ENCODE measurements at regions not wholly inside any gene's neighbourhood (a gene's known extent, or its start where the extent isn't known, plus 50 kb on each side); places are given as distances from the start of the nearest gene placed in this dataset.
"Not testable (repeated sequence)": the region's sequence is repeated elsewhere in the genome, so short reads cannot be mapped to it uniquely, and the experiment has no call there.

GRCh38 chr10:18868919-18869318, 179.7 kb upstream of the MALRD1 start:
- no peak for DNase-seq (ENCODE audit: low read depth in 2 of 2)

DNA sequence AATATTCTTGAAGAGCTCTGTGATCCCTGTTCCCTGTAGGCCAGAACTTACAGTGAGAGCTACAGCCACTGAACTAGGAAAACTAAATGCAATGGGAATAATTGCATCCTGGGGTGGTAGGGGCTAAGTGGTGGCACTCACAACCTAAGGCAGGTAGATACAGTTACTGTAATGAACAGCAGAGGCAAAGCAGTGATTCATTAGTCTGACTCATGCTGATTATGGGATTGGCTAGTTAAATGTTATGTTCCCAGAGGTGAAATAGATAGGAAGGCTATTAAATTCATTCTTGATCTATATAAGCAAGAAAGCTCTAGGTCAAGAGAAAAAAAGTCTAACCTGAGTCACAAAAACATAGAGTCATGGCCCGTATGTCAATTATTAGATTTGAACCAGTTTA, 173.1 kb upstream of the MALRD1 start:
- DNase-seq (ENCODE audit: low read depth in 2 of 2), result no peak

DNA sequence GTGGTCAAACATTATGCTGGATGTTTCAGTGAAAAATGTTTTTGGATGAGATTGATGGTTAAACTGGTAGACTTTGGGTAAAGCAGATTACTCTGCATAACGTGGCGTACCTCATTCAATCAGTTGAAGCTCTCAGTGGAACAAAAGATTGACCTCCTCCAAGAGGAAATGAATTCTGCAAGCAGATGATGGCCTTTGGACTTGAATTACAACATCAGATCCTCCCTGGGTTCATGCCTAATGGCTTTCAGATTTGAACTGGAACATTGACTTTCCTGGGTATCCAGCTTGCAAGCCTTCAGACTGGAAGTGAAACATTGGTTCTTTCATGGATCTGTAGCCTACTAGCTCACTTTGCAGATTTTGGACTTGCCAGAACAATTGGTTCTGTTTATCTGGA, 169.3 kb upstream of the MALRD1 start:
- DNase-seq (ENCODE audit: low read depth in 2 of 2), result no peak

DNA sequence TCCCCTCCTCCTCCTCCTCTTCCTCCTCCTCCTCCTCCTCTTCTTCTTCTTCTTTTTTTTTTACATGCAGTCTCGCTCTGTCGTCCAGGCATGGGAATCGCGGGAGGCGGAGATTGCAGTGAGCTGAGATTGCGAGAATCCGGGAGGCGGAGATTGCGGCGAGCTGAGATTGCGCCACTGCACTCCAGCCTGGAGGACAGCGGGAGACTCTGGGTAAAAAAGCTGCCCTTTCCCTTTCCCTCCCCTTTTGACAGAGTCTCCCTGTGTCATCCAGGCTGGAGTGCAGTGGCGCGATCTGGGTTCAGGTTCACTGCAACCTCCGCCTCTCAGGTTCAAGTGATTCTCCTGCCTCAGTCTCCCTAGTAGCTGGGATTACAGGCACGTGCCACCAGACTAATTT, 168.1 kb upstream of the MALRD1 start:
- DNase-seq (ENCODE audit: low read depth in 2 of 2), result no peak

DNA sequence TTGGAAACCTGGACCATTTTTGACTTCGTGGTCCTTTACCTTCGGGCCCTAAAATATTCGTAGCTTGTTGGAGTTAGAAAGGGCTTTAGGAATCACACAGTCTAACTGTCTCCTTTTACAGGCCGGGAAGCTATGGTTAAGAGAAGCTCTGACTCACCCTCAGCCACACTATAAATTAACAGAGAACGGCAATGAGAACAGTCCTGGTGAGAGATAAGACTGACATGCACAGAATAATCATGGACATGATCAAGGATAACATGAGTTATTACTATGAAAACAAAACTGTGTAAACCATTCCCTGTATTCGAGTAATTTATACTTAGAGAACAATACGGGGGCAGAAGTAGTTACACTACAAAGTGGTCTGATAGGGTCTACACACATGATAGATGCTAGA, 162.5 kb upstream of the MALRD1 start:
- no peak for DNase-seq (ENCODE audit: low read depth in 2 of 2)

GRCh38 chr10:18906636-18907035, 142.0 kb upstream of the MALRD1 start:
- DNase-seq (ENCODE audit: low read depth in 2 of 2), result no peak

- not testable (repeated sequence) for DNase-seq (ENCODE audit: low read depth in 2 of 2)
Measured at GRCh38 chr10:18917431-18917830, 131.2 kb upstream of the MALRD1 start.

DNA sequence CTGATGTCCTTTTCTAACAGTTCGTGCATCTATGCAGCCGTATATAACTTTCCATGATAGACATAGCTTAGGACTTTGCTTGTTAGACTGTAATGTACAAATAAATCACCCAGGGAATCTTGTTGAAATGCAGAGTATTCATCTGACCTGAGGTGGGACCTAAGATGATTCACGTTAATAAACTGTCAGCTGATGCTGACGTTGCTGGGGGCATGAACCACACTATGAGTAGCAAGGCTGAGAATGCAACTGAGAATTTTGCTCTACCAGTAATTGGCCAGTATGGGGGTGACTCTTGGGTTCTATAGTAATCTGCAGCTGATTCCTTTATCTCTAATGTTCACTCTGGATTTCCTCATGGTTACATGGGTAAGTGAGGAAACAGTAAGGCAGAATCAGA, 130.1 kb upstream of the MALRD1 start:
- no peak for DNase-seq (ENCODE audit: low read depth in 2 of 2)

GRCh38 chr10:18949391-18949790, 99.2 kb upstream of the MALRD1 start:
- DNase-seq (ENCODE audit: low read depth in 2 of 2), result no peak

- not testable (repeated sequence) for DNase-seq (ENCODE audit: low read depth in 2 of 2)
Measured at GRCh38 chr10:18951072-18951823, 97.4 kb upstream of the MALRD1 start.

DNA sequence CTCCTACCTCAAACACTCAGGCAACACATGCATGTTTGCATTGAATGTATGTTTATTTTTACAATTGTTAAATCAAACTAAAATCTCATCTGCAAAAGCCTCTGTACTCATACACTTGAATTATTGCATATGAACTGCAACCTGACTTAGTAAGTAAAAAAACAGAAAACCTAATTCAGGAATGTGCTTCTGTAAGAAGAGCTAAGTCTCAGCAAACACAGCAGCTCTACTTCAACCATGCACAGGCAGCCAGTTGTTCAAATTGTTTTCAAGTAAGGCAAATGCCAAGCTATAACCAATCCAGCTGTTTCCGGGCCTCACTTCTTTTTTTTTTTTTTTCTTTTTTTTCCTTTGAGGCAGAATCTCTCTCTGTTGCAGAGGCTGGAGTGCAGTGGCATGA, 93.5 kb upstream of the MALRD1 start:
- no peak for DNase-seq (ENCODE audit: low read depth in 2 of 2)

- no peak for DNase-seq (ENCODE audit: low read depth in 2 of 2)
Measured at GRCh38 chr10:18959369-18959768, 89.2 kb upstream of the MALRD1 start.

GRCh38 chr10:18960466-18961079, 88.0 kb upstream of the MALRD1 start:
- DNase-seq (ENCODE audit: low read depth in 2 of 2), result no peak

DNA sequence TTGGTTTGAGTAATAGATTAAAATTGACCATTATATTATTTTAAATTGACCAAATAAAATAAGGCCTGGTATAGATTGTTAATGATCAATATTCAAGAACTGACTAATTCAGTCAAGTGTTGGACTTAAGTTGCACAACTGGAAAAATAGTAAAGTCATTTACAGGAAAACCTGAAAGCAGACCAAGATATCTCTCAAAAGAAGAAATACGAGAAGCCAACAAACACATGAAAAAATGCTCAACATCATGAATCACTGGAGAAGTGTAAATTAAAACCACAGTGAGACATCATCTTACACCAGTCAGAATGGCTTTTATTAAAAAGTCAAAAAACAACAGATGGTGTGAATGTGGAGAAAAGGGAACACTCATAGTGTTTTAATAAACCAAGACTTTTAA, 80.4 kb upstream of the MALRD1 start:
- DNase-seq (ENCODE audit: low read depth in 2 of 2), result no peak

GRCh38 chr10:18976696-18977251, 71.8 kb upstream of the MALRD1 start:
- DNase-seq (ENCODE audit: low read depth in 2 of 2), result no peak

DNA sequence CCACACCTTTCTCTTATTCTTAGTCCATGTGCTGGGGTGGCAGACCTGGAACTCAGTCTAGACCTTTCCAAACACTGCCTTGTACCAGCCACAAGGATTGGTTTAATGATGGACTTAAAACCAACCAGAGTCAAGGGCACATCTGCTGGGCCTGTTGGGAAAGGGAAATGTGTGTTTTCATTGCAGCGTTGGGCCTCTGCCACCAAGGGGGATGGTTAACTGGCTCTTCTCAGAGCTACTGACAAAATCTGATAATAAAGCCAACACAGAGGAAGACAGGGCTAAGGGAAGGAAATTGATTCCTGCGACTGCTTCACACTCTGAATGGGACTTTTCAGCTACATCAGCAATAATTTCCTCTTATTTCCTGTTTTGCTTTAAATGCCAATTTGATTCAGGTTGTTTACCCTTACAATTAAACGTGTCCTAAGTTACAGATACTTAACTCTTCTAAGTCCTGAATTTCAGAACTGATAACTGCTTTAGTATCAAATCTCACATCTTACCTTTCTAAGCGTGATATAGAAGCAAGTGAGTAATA, 68.4 kb upstream of the MALRD1 start:
- DNase-seq (ENCODE audit: low read depth in 2 of 2), result no peak

GRCh38 chr10:18984531-18984930, 64.1 kb upstream of the MALRD1 start:
- DNase-seq (ENCODE audit: low read depth in 2 of 2), result no peak

DNA sequence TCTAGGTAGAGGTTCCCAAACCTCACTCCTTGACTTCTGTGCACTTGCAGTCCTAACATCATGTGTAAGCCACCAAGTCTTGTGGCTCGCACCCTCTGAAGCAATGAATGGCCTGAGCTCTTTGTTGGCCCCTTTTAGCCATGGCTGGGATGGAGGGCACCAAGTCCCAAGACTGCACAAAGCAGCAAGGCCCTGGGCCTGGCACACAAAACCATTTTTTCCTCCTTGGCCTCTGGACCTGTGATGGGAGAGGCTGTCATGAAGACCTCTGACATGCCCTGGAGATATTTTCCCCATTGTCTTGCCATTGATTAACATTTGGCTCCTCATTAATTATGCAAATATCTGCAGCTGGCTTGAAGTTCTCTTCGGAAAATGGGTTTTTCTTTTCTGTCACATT, 60.3 kb upstream of the MALRD1 start:
- DNase-seq (ENCODE audit: low read depth in 2 of 2), result no peak
